HG02642 (cell line): ENCODE measurements at regions not wholly inside any gene's neighbourhood (a gene's known extent, or its start where the extent isn't known, plus 50 kb on each side); places are given as distances from the start of the nearest gene placed in this dataset.

Experiments
- ATAC-seq: cut with Tn5 transposase; IDR thresholded peaks from one replicate; pipeline ENCODE4 v1.9.1; 2021; ENCODE audit warnings: mild to moderate bottlenecking; ENCODE audit not compliant: unreplicated experiment, poor library complexity

- no peak for ATAC-seq
These were observed 248.2 kb upstream of the PMEPA1 start for GRCh38 chr20:57958050-57958420.

- no peak for ATAC-seq
These were observed 247.7 kb upstream of the PMEPA1 start for GRCh38 chr20:57957411-57958049.

GRCh38 chr20:57953638-57954037 lies 243.8 kb upstream of the PMEPA1 start:
- ATAC-seq, result no peak

GRCh38 chr20:57952136-57952535 lies 242.3 kb upstream of the PMEPA1 start:
- ATAC-seq, result no peak

- ATAC-seq, result no peak
These were observed 241.7 kb upstream of the PMEPA1 start for GRCh38 chr20:57951549-57951948.

- ATAC-seq, result no peak
These were observed 241.1 kb upstream of the PMEPA1 start for GRCh38 chr20:57950764-57951485.

GRCh38 chr20:57948180-57948955 lies 238.6 kb upstream of the PMEPA1 start:
- no peak for ATAC-seq

- no peak for ATAC-seq
These were observed 237.8 kb upstream of the PMEPA1 start for GRCh38 chr20:57947421-57948179.

- ATAC-seq, result no peak
These were observed 236.9 kb upstream of the PMEPA1 start for GRCh38 chr20:57946559-57947315.

GRCh38 chr20:57944988-57945387 lies 235.2 kb upstream of the PMEPA1 start:
- ATAC-seq, result no peak

- no peak for ATAC-seq
These were observed 234.1 kb upstream of the PMEPA1 start for GRCh38 chr20:57943950-57944349.

- no peak for ATAC-seq
These were observed 233.5 kb upstream of the PMEPA1 start for GRCh38 chr20:57943291-57943690.

GRCh38 chr20:57941604-57942381 lies 232.0 kb upstream of the PMEPA1 start:
- ATAC-seq, result no peak

- ATAC-seq, result no peak
These were observed 231.2 kb upstream of the PMEPA1 start for GRCh38 chr20:57940868-57941522.

GRCh38 chr20:57940376-57940775 lies 230.6 kb upstream of the PMEPA1 start:
- ATAC-seq, result no peak

GRCh38 chr20:57939499-57939898 lies 229.7 kb upstream of the PMEPA1 start:
- no peak for ATAC-seq

- no peak for ATAC-seq
These were observed 228.6 kb upstream of the PMEPA1 start for GRCh38 chr20:57938158-57939108.
